Activated CD4-positive, alpha-beta memory T cell treated with anti-CD3 and anti-CD28 coated beads for 36 hours (primary cell): ENCODE measurements at regions not wholly inside any gene's neighbourhood (a gene's known extent, or its start where the extent isn't known, plus 50 kb on each side); places are given as distances from the start of the nearest gene placed in this dataset.

Experiments
- CTCF ChIA-PET: fragments of 350-600 bp; sonication (Branson Sonifier 250); formaldehyde crosslinking; loops from one replicate; lab custom pipeline; 2021; ENCODE audit warnings: antibody characterized with exemption, inconsistent platforms; lab: Charles Lee
- POLR2A ChIA-PET: fragments of 350-600 bp; sonication (Branson Sonifier 250); formaldehyde crosslinking; loops from one replicate; lab custom pipeline; 2021; ENCODE audit warnings: antibody characterized with exemption; lab: Charles Lee
- DNase-seq: peaks from one replicate; pipeline ENCODE4 v3.0.0-alpha.2; 2020
- H3K27ac Mint-ChIP-seq: one replicate; pipeline ENCODE4 v1.8.0; 2021; ENCODE audit warnings: mixed read lengths
- H3K27me3 Mint-ChIP-seq: one replicate; pipeline ENCODE4 v1.8.0; 2021; ENCODE audit warnings: mixed read lengths
- H3K36me3 Mint-ChIP-seq: one replicate; pipeline ENCODE4 v1.8.0; 2021; ENCODE audit warnings: mixed read lengths
- H3K4me1 Mint-ChIP-seq: one replicate; pipeline ENCODE4 v1.8.0; 2021; ENCODE audit warnings: low read depth, mixed read lengths
- H3K4me3 Mint-ChIP-seq: one replicate; pipeline ENCODE4 v1.8.0; 2021; ENCODE audit warnings: mild to moderate bottlenecking, mixed read lengths
- H3K9me3 Mint-ChIP-seq: one replicate; pipeline ENCODE4 v1.8.0; 2021; ENCODE audit warnings: mixed read lengths
- intact Hi-C: fragments of 100-400 bp; cut with micrococcal nuclease; formaldehyde crosslinking; loops from one replicate; pipeline ENCODE4 v1.15.1; 2023

- intact Hi-C loops: no loop called here
- ChIA-PET POLR2A (no interaction called here), CTCF (interaction anchor here (1.3 kb wide), 1 partner anchor 113 kb away, joined by 3 read pairs; no protein-coding TSS in a partner anchor)
- Mint-ChIP-seq H3K4me3 (no peak overlapping the region), H3K4me1 (peaks cover 20% of the 10 kb centered on the region), H3K27ac (peak overlapping the region; percentile 71), H3K36me3 (no peaks in the 10 kb centered on the region), H3K27me3 (peaks cover 30% of the 10 kb centered on the region), H3K9me3 (no peaks in the 10 kb centered on the region)
- peak; percentile 39 for DNase-seq
Observed at GRCh38 chr9:73219985-73220626, 68.4 kb downstream of the ANXA1 start.

- H3K27ac Mint-ChIP-seq: no peak overlapping the region
- no peaks in the 10 kb centered on the region for H3K9me3 Mint-ChIP-seq
- intact Hi-C loops: no loop called here
- no peak overlapping the region for H3K4me3 Mint-ChIP-seq
- peaks cover 23% of the 10 kb centered on the region for H3K27me3 Mint-ChIP-seq
- H3K4me1 Mint-ChIP-seq: peaks cover 15% of the 10 kb centered on the region
- H3K36me3 Mint-ChIP-seq: no peaks in the 10 kb centered on the region
- DNase-seq: no peak
- ChIA-PET POLR2A (no interaction called here), CTCF (no interaction called here)
Observed at GRCh38 chr9:73223594-73223993, 71.9 kb downstream of the ANXA1 start.

- POLR2A ChIA-PET: no interaction called here
- intact Hi-C loops: no loop called here
- Mint-ChIP-seq H3K9me3 (no peaks in the 10 kb centered on the region), H3K4me1 (peaks cover 7% of the 10 kb centered on the region), H3K27ac (no peak overlapping the region), H3K4me3 (no peak overlapping the region), H3K27me3 (peaks cover 13% of the 10 kb centered on the region), H3K36me3 (no peaks in the 10 kb centered on the region)
- no peak for DNase-seq
- CTCF ChIA-PET: interaction anchor here (0.7 to 1.0 kb wide), 2 partner anchors 29 to 30 kb away, joined by 3 to 4 read pairs; no protein-coding TSS in a partner anchor
Observed at GRCh38 chr9:73229543-73229942, 77.9 kb downstream of the ANXA1 start.

GRCh38 chr9:73230251-73230650 lies 78.6 kb downstream of the ANXA1 start:
- H3K4me1 Mint-ChIP-seq: peaks cover 7% of the 10 kb centered on the region
- no peaks in the 10 kb centered on the region for H3K36me3 Mint-ChIP-seq
- H3K27me3 Mint-ChIP-seq: peaks cover 9% of the 10 kb centered on the region
- intact Hi-C loops: no loop called here
- no peak overlapping the region for H3K27ac Mint-ChIP-seq
- H3K4me3 Mint-ChIP-seq: no peak overlapping the region
- DNase-seq: no peak
- POLR2A ChIA-PET: no interaction called here
- CTCF ChIA-PET: no interaction called here
- no peaks in the 10 kb centered on the region for H3K9me3 Mint-ChIP-seq

GRCh38 chr9:73231203-73231602 lies 79.5 kb downstream of the ANXA1 start:
- H3K27ac Mint-ChIP-seq: no peak overlapping the region
- H3K4me3 Mint-ChIP-seq: no peak overlapping the region
- intact Hi-C loops: no loop called here
- CTCF ChIA-PET: no interaction called here
- peaks cover 7% of the 10 kb centered on the region for H3K4me1 Mint-ChIP-seq
- POLR2A ChIA-PET: no interaction called here
- no peaks in the 10 kb centered on the region for H3K36me3 Mint-ChIP-seq
- no peaks in the 10 kb centered on the region for H3K9me3 Mint-ChIP-seq
- no peak for DNase-seq
- H3K27me3 Mint-ChIP-seq: peaks cover 10% of the 10 kb centered on the region

- ChIA-PET CTCF (no interaction called here), POLR2A (interaction anchor here (0.6 kb wide), 1 partner anchor 677 kb away, joined by 3 read pairs; no protein-coding TSS in a partner anchor)
- Mint-ChIP-seq H3K27me3 (peaks cover 9% of the 10 kb centered on the region), H3K9me3 (no peaks in the 10 kb centered on the region), H3K4me1 (peaks cover 7% of the 10 kb centered on the region), H3K27ac (no peak overlapping the region), H3K4me3 (no peak overlapping the region), H3K36me3 (no peaks in the 10 kb centered on the region)
- DNase-seq: no peak
- intact Hi-C loops: no loop called here
Observed at GRCh38 chr9:73233359-73234007, 81.8 kb downstream of the ANXA1 start.

- DNase-seq: no peak
- ChIA-PET POLR2A (interaction anchor here (0.6 kb wide), 1 partner anchor 677 kb away, joined by 3 read pairs; no protein-coding TSS in a partner anchor), CTCF (no interaction called here)
- H3K4me3 Mint-ChIP-seq: no peak overlapping the region
- H3K27me3 Mint-ChIP-seq: peaks cover 9% of the 10 kb centered on the region
- H3K27ac Mint-ChIP-seq: no peak overlapping the region
- intact Hi-C loops: no loop called here
- no peaks in the 10 kb centered on the region for H3K9me3 Mint-ChIP-seq
- no peaks in the 10 kb centered on the region for H3K36me3 Mint-ChIP-seq
- peaks cover 7% of the 10 kb centered on the region for H3K4me1 Mint-ChIP-seq
Observed at GRCh38 chr9:73234008-73234360, 82.3 kb downstream of the ANXA1 start.

- H3K27me3 Mint-ChIP-seq: peaks cover 7% of the 10 kb centered on the region
- DNase-seq: no peak
- no peak overlapping the region for H3K4me3 Mint-ChIP-seq
- H3K4me1 Mint-ChIP-seq: no peaks in the 10 kb centered on the region
- ChIA-PET CTCF (no interaction called here), POLR2A (no interaction called here)
- no peaks in the 10 kb centered on the region for H3K9me3 Mint-ChIP-seq
- H3K27ac Mint-ChIP-seq: no peak overlapping the region
- no peaks in the 10 kb centered on the region for H3K36me3 Mint-ChIP-seq
- intact Hi-C loops: no loop called here
Observed at GRCh38 chr9:73237140-73237539, 85.5 kb downstream of the ANXA1 start.

GRCh38 chr9:73239570-73240265 lies 88.1 kb downstream of the ANXA1 start:
- DNase-seq: no peak
- Mint-ChIP-seq H3K9me3 (no peaks in the 10 kb centered on the region), H3K27ac (no peak overlapping the region), H3K4me1 (no peaks in the 10 kb centered on the region), H3K27me3 (peaks cover 8% of the 10 kb centered on the region), H3K36me3 (no peaks in the 10 kb centered on the region), H3K4me3 (no peak overlapping the region)
- CTCF ChIA-PET: no interaction called here
- POLR2A ChIA-PET: no interaction called here
- intact Hi-C loops: no loop called here

GRCh38 chr9:73243078-73243477 lies 91.4 kb downstream of the ANXA1 start:
- POLR2A ChIA-PET: no interaction called here
- peaks cover 6% of the 10 kb centered on the region for H3K27me3 Mint-ChIP-seq
- H3K27ac Mint-ChIP-seq: no peak overlapping the region
- H3K9me3 Mint-ChIP-seq: no peaks in the 10 kb centered on the region
- no peaks in the 10 kb centered on the region for H3K4me1 Mint-ChIP-seq
- no peaks in the 10 kb centered on the region for H3K36me3 Mint-ChIP-seq
- CTCF ChIA-PET: no interaction called here
- DNase-seq: no peak
- intact Hi-C loops: no loop called here
- no peak overlapping the region for H3K4me3 Mint-ChIP-seq

GRCh38 chr9:73259086-73259696 lies 107.5 kb downstream of the ANXA1 start:
- no peaks in the 10 kb centered on the region for H3K36me3 Mint-ChIP-seq
- ChIA-PET CTCF (no interaction called here), POLR2A (no interaction called here)
- intact Hi-C loops: no loop called here
- H3K4me1 Mint-ChIP-seq: no peaks in the 10 kb centered on the region
- H3K4me3 Mint-ChIP-seq: no peak overlapping the region
- no peak overlapping the region for H3K27ac Mint-ChIP-seq
- DNase-seq: no peak
- H3K27me3 Mint-ChIP-seq: no peaks in the 10 kb centered on the region
- no peaks in the 10 kb centered on the region for H3K9me3 Mint-ChIP-seq

GRCh38 chr9:73260506-73260905 lies 108.8 kb downstream of the ANXA1 start:
- Mint-ChIP-seq H3K4me1 (no peaks in the 10 kb centered on the region), H3K27ac (no peak overlapping the region), H3K9me3 (no peaks in the 10 kb centered on the region), H3K36me3 (no peaks in the 10 kb centered on the region), H3K27me3 (no peaks in the 10 kb centered on the region), H3K4me3 (no peak overlapping the region)
- POLR2A ChIA-PET: no interaction called here
- DNase-seq: no peak
- intact Hi-C loops: no loop called here
- CTCF ChIA-PET: no interaction called here
